OCI-LY1 (cell line): ENCODE measurements at regions not wholly inside any gene's neighbourhood (a gene's known extent, or its start where the extent isn't known, plus 50 kb on each side); places are given as distances from the start of the nearest gene placed in this dataset.

Experiments used
- H2AFZ ChIP-seq: fragments of 200-600 bp; sonication (generic), shearing (Covaris generic); 2 replicates; pipeline ENCODE4 v1.6.0; 2014; ENCODE audit warnings: antibody characterized with exemption, mild to moderate bottlenecking, low read length
- H3F3A ChIP-seq: fragments of 200-600 bp; sonication (generic), shearing (Covaris generic); 2 replicates; pipeline ENCODE4 v1.6.0; 2014; ENCODE audit warnings: mild to moderate bottlenecking, antibody characterized with exemption, low read length, moderate library complexity; ENCODE audit not compliant: insufficient read depth
- H3K27ac ChIP-seq: fragments of 200-600 bp; sonication (generic); 2 replicates; pipeline ENCODE4 v1.5.1; 2014; ENCODE audit warnings: low read length, mixed run types, mild to moderate bottlenecking, low read depth; ENCODE audit not compliant: poor library complexity, severe bottlenecking
- H3K27me3 ChIP-seq: fragments of 200-600 bp; sonication (generic); 2 replicates; pipeline ENCODE4 v1.6.0; 2014; ENCODE audit warnings: antibody characterized with exemption, mild to moderate bottlenecking, low read length, moderate library complexity; ENCODE audit not compliant: insufficient read depth
- H3K36me3 ChIP-seq: fragments of 200-600 bp; sonication (generic); 2 replicates; pipeline ENCODE4 v1.6.1; 2014; ENCODE audit warnings: mild to moderate bottlenecking, antibody characterized with exemption, low read length, moderate library complexity, mixed read lengths; ENCODE audit not compliant: insufficient read depth
- H3K4me1 ChIP-seq: fragments of 200-600 bp; sonication (generic); 2 replicates; pipeline ENCODE4 v1.5.1; 2014; ENCODE audit warnings: mild to moderate bottlenecking, low read length, moderate library complexity; ENCODE audit not compliant: insufficient read depth, severe bottlenecking
- H3K4me2 ChIP-seq: fragments of 200-600 bp; sonication (generic), shearing (Covaris generic); 2 replicates; pipeline ENCODE4 v1.6.1; 2014; ENCODE audit warnings: low read length
- H3K4me3 ChIP-seq: fragments of 200-600 bp; sonication (generic); 2 replicates; pipeline ENCODE4 v1.5.1; 2014; ENCODE audit warnings: low read length, low read depth, mild to moderate bottlenecking, mixed read lengths; ENCODE audit not compliant: poor library complexity, severe bottlenecking
- H3K79me2 ChIP-seq: fragments of 200-600 bp; shearing (Covaris generic); 2 replicates; pipeline ENCODE4 v1.6.1; 2016; ENCODE audit warnings: mixed run types, low read length, mixed read lengths; ENCODE audit not compliant: insufficient read depth
- H3K9ac ChIP-seq: fragments of 200-600 bp; sonication (generic), shearing (Covaris generic); 2 replicates; pipeline ENCODE4 v1.6.1; 2014; ENCODE audit warnings: mild to moderate bottlenecking, low read length, mixed read lengths
- H3K9me2 ChIP-seq: fragments of 200-600 bp; sonication (generic), shearing (Covaris generic); 2 replicates; pipeline ENCODE4 v1.6.1; 2014; ENCODE audit warnings: low read depth, mild to moderate bottlenecking, low read length, mixed read lengths
- H3K9me3 ChIP-seq: fragments of 200-600 bp; shearing (Covaris generic); 2 replicates; pipeline ENCODE4 v1.6.1; 2014; ENCODE audit warnings: low read length, mixed read lengths
- H4K20me1 ChIP-seq: fragments of 200-600 bp; sonication (generic), shearing (Covaris generic); 2 replicates; pipeline ENCODE4 v1.6.0; 2016; ENCODE audit warnings: mild to moderate bottlenecking, low read length; ENCODE audit not compliant: insufficient read depth
- EZH2 ChIP-seq: fragments of 200-600 bp; sonication (generic), shearing (Covaris generic); IDR thresholded peaks from 2 replicates; pipeline ENCODE4 v1.8.0; 2017; ENCODE audit warnings: borderline replicate concordance, mixed run types, mild to moderate bottlenecking, antibody characterized with exemption, low read length, moderate library complexity, mixed read lengths
- TF ChIP-seq, protein P1 (sequence below): fragments of 200-600 bp; sonication (generic), shearing (Covaris generic); IDR thresholded peaks from 2 replicates; pipeline ENCODE4 v1.5.1; 2017; ENCODE audit warnings: mild to moderate bottlenecking, antibody characterized with exemption, low read length, moderate library complexity, mixed read lengths

DNA sequence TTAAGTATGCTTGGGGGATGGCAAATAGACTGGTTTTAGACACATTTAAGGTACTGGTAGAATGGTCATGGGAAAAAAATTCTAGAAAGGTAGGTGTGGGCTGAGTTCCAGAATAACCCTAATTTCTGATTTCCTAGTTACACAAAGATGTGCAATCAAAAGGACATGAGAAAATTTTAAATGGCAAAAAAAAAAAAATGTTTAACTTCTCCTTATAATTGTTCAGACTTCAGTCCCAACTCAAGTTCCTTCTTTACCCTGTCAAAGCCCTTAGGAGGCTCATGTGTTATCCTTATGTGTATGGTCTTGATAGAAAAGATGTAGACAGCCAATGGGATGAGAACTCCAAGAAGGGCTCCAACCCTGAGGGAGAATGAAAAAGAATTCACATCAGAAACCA, 153.3 kb upstream of the PLEKHG7 start:
- Histone ChIP-seq H3K9me3 (no peaks in the 10 kb centered on the region), H3K4me3 (no peak overlapping the region), H3K4me1 (peaks cover 10% of the 10 kb centered on the region), H3K27me3 (no peaks in the 10 kb centered on the region), H3K9me2 (no peaks in the 10 kb centered on the region), H4K20me1 (no peaks in the 10 kb centered on the region), H3F3A (no peaks in the 10 kb centered on the region), H3K36me3 (no peaks in the 10 kb centered on the region), H3K27ac (no peak overlapping the region), H3K79me2 (no peaks in the 10 kb centered on the region), H3K4me2 (no peak overlapping the region), H2AFZ (no peak overlapping the region), H3K9ac (no peak overlapping the region)
- TF ChIP-seq, protein P1, sequence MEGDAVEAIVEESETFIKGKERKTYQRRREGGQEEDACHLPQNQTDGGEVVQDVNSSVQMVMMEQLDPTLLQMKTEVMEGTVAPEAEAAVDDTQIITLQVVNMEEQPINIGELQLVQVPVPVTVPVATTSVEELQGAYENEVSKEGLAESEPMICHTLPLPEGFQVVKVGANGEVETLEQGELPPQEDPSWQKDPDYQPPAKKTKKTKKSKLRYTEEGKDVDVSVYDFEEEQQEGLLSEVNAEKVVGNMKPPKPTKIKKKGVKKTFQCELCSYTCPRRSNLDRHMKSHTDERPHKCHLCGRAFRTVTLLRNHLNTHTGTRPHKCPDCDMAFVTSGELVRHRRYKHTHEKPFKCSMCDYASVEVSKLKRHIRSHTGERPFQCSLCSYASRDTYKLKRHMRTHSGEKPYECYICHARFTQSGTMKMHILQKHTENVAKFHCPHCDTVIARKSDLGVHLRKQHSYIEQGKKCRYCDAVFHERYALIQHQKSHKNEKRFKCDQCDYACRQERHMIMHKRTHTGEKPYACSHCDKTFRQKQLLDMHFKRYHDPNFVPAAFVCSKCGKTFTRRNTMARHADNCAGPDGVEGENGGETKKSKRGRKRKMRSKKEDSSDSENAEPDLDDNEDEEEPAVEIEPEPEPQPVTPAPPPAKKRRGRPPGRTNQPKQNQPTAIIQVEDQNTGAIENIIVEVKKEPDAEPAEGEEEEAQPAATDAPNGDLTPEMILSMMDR = no peak
- no peak for TF ChIP-seq EZH2

GRCh38 chr12:92547906-92548305, 154.9 kb upstream of the PLEKHG7 start:
- Histone ChIP-seq H2AFZ (no peak overlapping the region), H3K27ac (no peak overlapping the region)

GRCh38 chr12:92547420-92547819, 155.4 kb upstream of the PLEKHG7 start:
- no peak overlapping the region for H2AFZ ChIP-seq
- no peaks in the 10 kb centered on the region for H3K9me2 ChIP-seq
- H3K4me3 ChIP-seq = no peak overlapping the region
- H3K4me1 ChIP-seq = peaks cover 23% of the 10 kb centered on the region
- no peak overlapping the region for H3K9ac ChIP-seq
- no peak overlapping the region for H3K4me2 ChIP-seq
- H3K36me3 ChIP-seq = no peaks in the 10 kb centered on the region
- no peak overlapping the region for H3K27ac ChIP-seq
- H3K79me2 ChIP-seq = no peaks in the 10 kb centered on the region
- TF ChIP-seq, protein P1 = no peak
- no peak for TF ChIP-seq EZH2
- H3K9me3 ChIP-seq = no peaks in the 10 kb centered on the region
- no peaks in the 10 kb centered on the region for H3K27me3 ChIP-seq
- no peaks in the 10 kb centered on the region for H4K20me1 ChIP-seq
- no peaks in the 10 kb centered on the region for H3F3A ChIP-seq

More at GRCh38 chr12:92547906-92548305, 154.9 kb upstream of the PLEKHG7 start:
- Histone ChIP-seq H3K9me3 (no peaks in the 10 kb centered on the region), H3K4me1 (peaks cover 23% of the 10 kb centered on the region), H3K36me3 (no peaks in the 10 kb centered on the region), H3K4me2 (no peak overlapping the region), H3K9me2 (no peaks in the 10 kb centered on the region), H4K20me1 (no peaks in the 10 kb centered on the region), H3K27me3 (no peaks in the 10 kb centered on the region), H3K79me2 (no peaks in the 10 kb centered on the region), H3K9ac (no peak overlapping the region), H3K4me3 (no peak overlapping the region), H3F3A (no peaks in the 10 kb centered on the region)
- no peak for TF ChIP-seq EZH2
- TF ChIP-seq, protein P1 = no peak
